ENCODE measurements at regions not wholly inside any gene's neighbourhood (a gene's known extent, or its start where the extent isn't known, plus 50 kb on each side); places are given as distances from the start of the nearest gene placed in this dataset.

- TF ChIP-seq, protein P1, sequence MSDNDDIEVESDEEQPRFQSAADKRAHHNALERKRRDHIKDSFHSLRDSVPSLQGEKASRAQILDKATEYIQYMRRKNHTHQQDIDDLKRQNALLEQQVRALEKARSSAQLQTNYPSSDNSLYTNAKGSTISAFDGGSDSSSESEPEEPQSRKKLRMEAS (IDR thresholded peaks at IDR 0.05; ENCODE audit: insufficient read depth, insufficient read length) = no peak
- no peak for TF ChIP-seq CTCF (IDR thresholded peaks at IDR 0.05; ENCODE audit: extremely low read depth in 1 of 2, insufficient read depth in 1 of 2, low read depth in 1 of 2, low read length in 2 of 2)
- TF ChIP-seq EZH2 (IDR thresholded peaks at IDR 0.05; ENCODE audit: borderline replicate concordance, low read depth, low read length, severe bottlenecking) = no peak
- TF ChIP-seq POLR2A (IDR thresholded peaks at IDR 0.05; ENCODE audit: low read depth, low read length) = no peak
- no peak for TF ChIP-seq POLR2AphosphoS5 (IDR thresholded peaks at IDR 0.05; ENCODE audit: insufficient read depth, low read depth, low read length)
- TF ChIP-seq MYC (IDR thresholded peaks at IDR 0.05; ENCODE audit: low read depth, low read length) = no peak
- no peak for TF ChIP-seq JUN (IDR thresholded peaks at IDR 0.05; ENCODE audit: borderline replicate concordance, insufficient read depth, insufficient read length, low read depth)
Observed at GRCh38 chr2:181772777-181773176, 92.5 kb upstream of the NEUROD1 start.

Data from endothelial cell of umbilical vein (primary cell).